ENCODE measurements at regions not wholly inside any gene's neighbourhood (a gene's known extent, or its start where the extent isn't known, plus 50 kb on each side); places are given as distances from the start of the nearest gene placed in this dataset.

- TF ChIP-seq RAD21 (IDR thresholded peaks at IDR 0.05; ENCODE audit: low read depth), result peak; percentile 10; the same call in 1 of the 2 replicates
- no peak for TF ChIP-seq REST (IDR thresholded peaks at IDR 0.05; ENCODE audit: low read depth)
These were observed 50.8 kb upstream of the SLC36A4 start for GRCh38 chr11:93248602-93249001.

GRCh38 chr11:93249459-93250220 lies 51.8 kb upstream of the SLC36A4 start:
- TF ChIP-seq USF1 (IDR thresholded peaks at IDR 0.05) (no peak), YY1 (IDR thresholded peaks at IDR 0.05; ENCODE audit: low read depth) (no peak), ZBTB7A (IDR thresholded peaks at IDR 0.05; ENCODE audit: low read depth) (no peak), CREB1 (IDR thresholded peaks at IDR 0.05; ENCODE audit: low read depth) (no peak), EGR1 (IDR thresholded peaks at IDR 0.05) (no peak), TCF12 (IDR thresholded peaks at IDR 0.05; ENCODE audit: low read depth) (no peak), EP300 (IDR thresholded peaks at IDR 0.05; ENCODE audit: borderline replicate concordance) (no peak), RAD21 (IDR thresholded peaks at IDR 0.05; ENCODE audit: low read depth) (no peak), TAF1 (IDR thresholded peaks at IDR 0.05; ENCODE audit: low read depth) (no peak), FOXM1 (IDR thresholded peaks at IDR 0.05; ENCODE audit: borderline replicate concordance, low read depth) (no peak), CEBPB (IDR thresholded peaks at IDR 0.05) (no peak), REST (IDR thresholded peaks at IDR 0.05; ENCODE audit: low read depth) (no peak), NFIC (IDR thresholded peaks at IDR 0.05) (no peak), TEAD4 (IDR thresholded peaks at IDR 0.05) (no peak)
- TF ChIP-seq, protein P1, sequence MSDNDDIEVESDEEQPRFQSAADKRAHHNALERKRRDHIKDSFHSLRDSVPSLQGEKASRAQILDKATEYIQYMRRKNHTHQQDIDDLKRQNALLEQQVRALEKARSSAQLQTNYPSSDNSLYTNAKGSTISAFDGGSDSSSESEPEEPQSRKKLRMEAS (IDR thresholded peaks at IDR 0.05), result no peak

- TF ChIP-seq RAD21 (IDR thresholded peaks at IDR 0.05; ENCODE audit: low read depth), result no peak
- TF ChIP-seq REST (IDR thresholded peaks at IDR 0.05; ENCODE audit: low read depth), result no peak
- TF ChIP-seq TCF12 (IDR thresholded peaks at IDR 0.05; ENCODE audit: low read depth), result no peak
- TF ChIP-seq TAF1 (IDR thresholded peaks at IDR 0.05; ENCODE audit: low read depth), result no peak
These were observed 52.5 kb upstream of the SLC36A4 start for GRCh38 chr11:93250326-93250725.

DNA sequence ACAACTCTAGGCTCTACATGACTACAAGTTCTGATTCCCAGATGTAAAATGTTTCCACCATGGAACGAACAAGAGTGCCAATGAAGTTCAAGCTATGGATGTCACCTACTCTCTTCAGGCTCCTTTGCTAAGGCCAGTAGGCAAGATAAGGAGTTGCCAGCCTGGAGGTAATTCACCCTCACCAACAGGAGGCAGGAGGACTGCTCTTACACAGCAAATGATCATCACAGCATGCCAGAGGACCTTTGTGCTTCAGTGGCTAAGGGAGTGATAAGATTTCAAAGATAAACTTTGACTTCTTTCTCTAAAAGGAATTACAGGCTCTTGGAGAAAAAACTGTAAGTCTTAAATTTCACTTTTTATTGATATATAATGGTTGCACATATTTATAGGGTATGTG lies 54.1 kb upstream of the SLC36A4 start:
- TF ChIP-seq EP300 (IDR thresholded peaks at IDR 0.05; ENCODE audit: borderline replicate concordance), result no peak
- TF ChIP-seq TCF12 (IDR thresholded peaks at IDR 0.05; ENCODE audit: low read depth), result no peak
- no peak for TF ChIP-seq REST (IDR thresholded peaks at IDR 0.05; ENCODE audit: low read depth)
- TF ChIP-seq, protein P1 (IDR thresholded peaks at IDR 0.05), result no peak
- TF ChIP-seq NFIC (IDR thresholded peaks at IDR 0.05), result no peak
- no peak for TF ChIP-seq TAF1 (IDR thresholded peaks at IDR 0.05; ENCODE audit: low read depth)
- TF ChIP-seq CEBPB (IDR thresholded peaks at IDR 0.05), result no peak
- no peak for TF ChIP-seq EGR1 (IDR thresholded peaks at IDR 0.05)
- no peak for TF ChIP-seq RAD21 (IDR thresholded peaks at IDR 0.05; ENCODE audit: low read depth)
- TF ChIP-seq USF1 (IDR thresholded peaks at IDR 0.05), result no peak
- TF ChIP-seq FOXM1 (IDR thresholded peaks at IDR 0.05; ENCODE audit: borderline replicate concordance, low read depth), result no peak
- TF ChIP-seq TEAD4 (IDR thresholded peaks at IDR 0.05), result no peak
- TF ChIP-seq CREB1 (IDR thresholded peaks at IDR 0.05; ENCODE audit: low read depth), result no peak
- TF ChIP-seq YY1 (IDR thresholded peaks at IDR 0.05; ENCODE audit: low read depth), result no peak
- TF ChIP-seq ZBTB7A (IDR thresholded peaks at IDR 0.05; ENCODE audit: low read depth), result no peak
